Fibroblast of villous mesenchyme (primary cell): ENCODE measurements at regions not wholly inside any gene's neighbourhood (a gene's known extent, or its start where the extent isn't known, plus 50 kb on each side); places are given as distances from the start of the nearest gene placed in this dataset.

Experiments used
- DNase-seq: peaks from one replicate; pipeline ENCODE4 v3.0.0-alpha.2; 2010; ENCODE audit warnings: low read depth
- H3K4me3 ChIP-seq: 2 replicates; pipeline ENCODE4 v1.5.1; 2011; ENCODE audit warnings: low read depth, mild to moderate bottlenecking, low read length
- TF ChIP-seq, protein P1 (sequence below): IDR thresholded peaks from 2 replicates; pipeline ENCODE4 v1.5.1; 2012; ENCODE audit warnings: low read depth, mild to moderate bottlenecking, low read length; ENCODE audit not compliant: insufficient read depth

DNA sequence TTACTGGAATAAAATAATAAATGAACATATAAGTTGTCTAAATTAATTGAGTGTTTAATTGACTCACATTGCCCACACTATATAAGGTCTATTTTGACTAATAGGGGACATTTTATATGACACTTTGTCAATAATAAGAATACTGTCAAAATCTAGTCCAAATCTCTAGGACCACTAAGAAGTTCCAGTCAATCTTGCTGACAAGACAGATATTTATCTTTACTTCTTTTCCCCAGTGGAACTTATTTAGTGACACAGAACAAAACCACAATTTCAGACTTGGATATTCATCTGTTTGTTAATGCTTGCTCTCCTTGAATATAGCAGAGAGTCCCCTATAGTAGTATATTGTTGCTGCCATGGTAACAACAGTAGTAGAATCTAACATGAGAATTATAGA, 954.6 kb upstream of the MANEA start:
- no peak for DNase-seq
- no peak overlapping the region for H3K4me3 ChIP-seq
- TF ChIP-seq, protein P1, sequence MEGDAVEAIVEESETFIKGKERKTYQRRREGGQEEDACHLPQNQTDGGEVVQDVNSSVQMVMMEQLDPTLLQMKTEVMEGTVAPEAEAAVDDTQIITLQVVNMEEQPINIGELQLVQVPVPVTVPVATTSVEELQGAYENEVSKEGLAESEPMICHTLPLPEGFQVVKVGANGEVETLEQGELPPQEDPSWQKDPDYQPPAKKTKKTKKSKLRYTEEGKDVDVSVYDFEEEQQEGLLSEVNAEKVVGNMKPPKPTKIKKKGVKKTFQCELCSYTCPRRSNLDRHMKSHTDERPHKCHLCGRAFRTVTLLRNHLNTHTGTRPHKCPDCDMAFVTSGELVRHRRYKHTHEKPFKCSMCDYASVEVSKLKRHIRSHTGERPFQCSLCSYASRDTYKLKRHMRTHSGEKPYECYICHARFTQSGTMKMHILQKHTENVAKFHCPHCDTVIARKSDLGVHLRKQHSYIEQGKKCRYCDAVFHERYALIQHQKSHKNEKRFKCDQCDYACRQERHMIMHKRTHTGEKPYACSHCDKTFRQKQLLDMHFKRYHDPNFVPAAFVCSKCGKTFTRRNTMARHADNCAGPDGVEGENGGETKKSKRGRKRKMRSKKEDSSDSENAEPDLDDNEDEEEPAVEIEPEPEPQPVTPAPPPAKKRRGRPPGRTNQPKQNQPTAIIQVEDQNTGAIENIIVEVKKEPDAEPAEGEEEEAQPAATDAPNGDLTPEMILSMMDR, result no peak

DNA sequence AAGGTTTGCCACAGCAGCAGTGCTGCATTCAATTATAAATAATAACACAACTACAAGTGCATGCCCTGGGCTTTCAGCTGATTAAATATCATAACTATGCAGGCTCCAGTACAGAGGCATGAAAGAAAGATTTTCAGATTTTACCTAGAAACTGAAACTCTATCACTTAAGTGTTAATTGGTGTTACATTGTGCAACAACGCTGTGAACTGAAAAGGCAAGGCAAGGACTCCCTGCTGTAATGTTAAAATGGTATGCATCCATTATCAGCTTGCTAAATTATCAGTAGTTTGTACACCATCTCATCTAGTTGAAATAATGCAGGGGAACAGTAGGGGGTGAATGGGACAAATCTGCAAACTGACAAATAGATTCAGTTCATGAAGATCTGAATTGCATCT, 976.7 kb upstream of the MANEA start:
- no peak overlapping the region for H3K4me3 ChIP-seq
- TF ChIP-seq, protein P1, result no peak
- DNase-seq, result no peak

DNA sequence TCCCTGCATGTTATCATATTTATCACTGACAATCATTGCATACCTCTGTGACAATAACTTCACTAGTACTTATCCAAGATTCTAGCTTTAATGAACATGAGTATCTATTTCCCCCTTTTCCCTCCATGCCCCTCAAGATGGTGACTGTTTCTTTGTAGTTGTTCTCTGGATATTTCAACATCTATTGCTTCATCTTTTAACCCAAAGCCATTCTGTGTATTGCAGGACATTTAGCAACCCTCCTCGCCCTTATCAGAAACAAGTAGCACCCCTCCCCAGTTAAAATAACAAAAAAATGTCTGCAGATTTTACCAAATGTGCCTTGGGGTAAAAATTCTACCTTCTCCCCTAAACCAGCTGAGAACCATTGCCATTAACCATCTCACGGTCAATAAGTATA, 979.8 kb upstream of the MANEA start:
- no peak for DNase-seq
- TF ChIP-seq, protein P1, result no peak
- H3K4me3 ChIP-seq, result no peak overlapping the region

- no peak overlapping the region for H3K4me3 ChIP-seq
- DNase-seq, result no peak
- TF ChIP-seq, protein P1, result no peak
Observed at GRCh38 chr6:94590416-94590815, 986.9 kb upstream of the MANEA start.

- H3K4me3 ChIP-seq, result no peak overlapping the region
- no peak for DNase-seq
- TF ChIP-seq, protein P1, result no peak
Observed at GRCh38 chr6:94588301-94588700, 989.0 kb upstream of the MANEA start.

DNA sequence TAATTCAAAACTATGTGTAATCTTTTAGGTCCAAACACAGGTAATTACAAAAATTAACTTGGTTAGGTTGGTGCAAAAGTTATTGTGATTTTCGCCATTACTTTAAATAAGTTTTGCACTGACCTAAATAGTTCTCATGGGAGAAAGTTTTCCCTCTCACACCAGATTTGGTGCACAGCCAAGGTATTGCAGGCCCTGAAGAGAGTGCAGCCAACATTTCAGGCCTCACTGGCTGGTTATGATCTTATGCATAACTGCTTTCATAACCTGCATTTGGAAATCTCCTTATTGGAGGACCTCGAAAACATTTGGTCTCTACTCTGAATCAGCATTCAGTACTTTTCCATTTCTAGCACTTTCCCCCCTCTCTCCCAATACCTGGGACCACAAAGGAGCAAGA, 993.1 kb upstream of the MANEA start:
- H3K4me3 ChIP-seq, result no peak overlapping the region
- no peak for DNase-seq
- TF ChIP-seq, protein P1, result no peak

DNA sequence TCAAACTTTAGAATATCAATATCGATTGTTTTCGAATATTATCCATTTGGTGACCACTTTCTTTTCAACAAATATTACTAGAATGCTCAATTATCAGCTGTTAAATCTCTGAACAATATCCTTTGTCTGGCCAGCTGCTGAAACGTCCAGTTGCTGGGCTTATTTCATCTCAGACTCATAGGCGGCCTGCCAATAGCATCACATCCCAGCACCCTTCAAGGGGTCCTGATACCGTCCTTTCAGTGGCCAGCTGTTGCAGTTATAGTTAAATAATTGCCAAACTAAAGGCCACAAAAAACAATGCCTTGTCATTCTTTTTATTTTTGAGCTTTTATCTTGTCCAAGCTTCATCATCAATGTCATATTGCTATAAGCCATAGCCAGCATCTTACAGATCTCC, 1006.8 kb upstream of the MANEA start:
- DNase-seq, result no peak
- TF ChIP-seq, protein P1, result no peak
- no peak overlapping the region for H3K4me3 ChIP-seq
